H1 (cell line): ENCODE measurements at regions not wholly inside any gene's neighbourhood (a gene's known extent, or its start where the extent isn't known, plus 50 kb on each side); places are given as distances from the start of the nearest gene placed in this dataset.

Source experiments
- ASH2L ChIP-seq: fragments of 200-600, 300-600 bp; sonication (generic); IDR thresholded peaks from one replicate; pipeline ENCODE4 v1.7.1; 2017; ENCODE audit warnings: low read length
- CTBP2 ChIP-seq: IDR thresholded peaks from 2 replicates; pipeline ENCODE4 v1.7.0; 2011; ENCODE audit warnings: borderline replicate concordance, mild to moderate bottlenecking, moderate library complexity, mixed read lengths, low read length; ENCODE audit not compliant: insufficient read depth, insufficient read length
- NANOG ChIP-seq: IDR thresholded peaks from 2 replicates; pipeline ENCODE4 v1.6.1; 2011; ENCODE audit warnings: low read length, low read depth, mild to moderate bottlenecking, inconsistent platforms; ENCODE audit not compliant: insufficient read depth, poor library complexity, severe bottlenecking
- SP4 ChIP-seq: IDR thresholded peaks from 2 replicates; pipeline ENCODE4 v1.6.1; 2012; ENCODE audit warnings: low read length, inconsistent platforms
- TF ChIP-seq, protein P1 (sequence below): fragments of 300-600 bp; sonication (generic); IDR thresholded peaks from 2 replicates; pipeline ENCODE4 v1.7.1; 2012; ENCODE audit warnings: low read length, moderate library complexity, mild to moderate bottlenecking, inconsistent platforms; ENCODE audit not compliant: insufficient replicate concordance

DNA sequence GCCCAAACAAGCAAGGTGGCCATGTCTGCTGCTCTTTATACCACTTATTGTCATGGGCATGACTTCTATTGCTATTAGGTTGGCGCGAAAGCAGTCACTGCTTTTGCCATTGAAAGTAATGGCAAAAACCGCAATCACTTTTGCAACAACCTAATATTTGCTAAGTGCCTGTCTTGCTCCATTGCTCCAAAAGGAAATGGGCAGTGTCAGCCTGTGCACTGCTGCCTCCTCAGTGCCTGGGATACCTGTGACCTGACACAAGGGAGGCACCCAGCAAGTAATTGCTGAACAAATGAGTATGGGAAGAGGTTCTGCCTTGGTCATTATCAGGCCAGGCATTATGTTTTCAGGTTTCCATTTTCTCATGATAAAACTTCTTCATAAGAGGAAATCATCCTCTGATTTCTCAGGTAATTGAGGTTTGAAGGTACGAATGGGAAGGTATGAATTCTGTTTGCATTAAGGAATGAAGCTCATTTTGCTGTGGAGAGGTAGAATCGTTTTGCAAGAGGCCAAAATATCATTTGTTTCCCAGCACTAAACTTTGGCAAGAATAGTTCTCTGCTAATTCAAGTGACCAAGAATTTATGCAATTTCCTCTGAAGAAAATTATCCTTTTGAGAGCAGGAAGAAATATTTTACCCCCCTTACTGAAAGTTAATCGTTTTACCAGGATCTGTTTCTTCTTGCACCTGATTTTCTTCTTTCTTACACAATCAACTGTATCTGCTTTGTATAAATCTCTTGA, 128.4 kb upstream of the SPRY2 start (continued):
- TF ChIP-seq, protein P1, sequence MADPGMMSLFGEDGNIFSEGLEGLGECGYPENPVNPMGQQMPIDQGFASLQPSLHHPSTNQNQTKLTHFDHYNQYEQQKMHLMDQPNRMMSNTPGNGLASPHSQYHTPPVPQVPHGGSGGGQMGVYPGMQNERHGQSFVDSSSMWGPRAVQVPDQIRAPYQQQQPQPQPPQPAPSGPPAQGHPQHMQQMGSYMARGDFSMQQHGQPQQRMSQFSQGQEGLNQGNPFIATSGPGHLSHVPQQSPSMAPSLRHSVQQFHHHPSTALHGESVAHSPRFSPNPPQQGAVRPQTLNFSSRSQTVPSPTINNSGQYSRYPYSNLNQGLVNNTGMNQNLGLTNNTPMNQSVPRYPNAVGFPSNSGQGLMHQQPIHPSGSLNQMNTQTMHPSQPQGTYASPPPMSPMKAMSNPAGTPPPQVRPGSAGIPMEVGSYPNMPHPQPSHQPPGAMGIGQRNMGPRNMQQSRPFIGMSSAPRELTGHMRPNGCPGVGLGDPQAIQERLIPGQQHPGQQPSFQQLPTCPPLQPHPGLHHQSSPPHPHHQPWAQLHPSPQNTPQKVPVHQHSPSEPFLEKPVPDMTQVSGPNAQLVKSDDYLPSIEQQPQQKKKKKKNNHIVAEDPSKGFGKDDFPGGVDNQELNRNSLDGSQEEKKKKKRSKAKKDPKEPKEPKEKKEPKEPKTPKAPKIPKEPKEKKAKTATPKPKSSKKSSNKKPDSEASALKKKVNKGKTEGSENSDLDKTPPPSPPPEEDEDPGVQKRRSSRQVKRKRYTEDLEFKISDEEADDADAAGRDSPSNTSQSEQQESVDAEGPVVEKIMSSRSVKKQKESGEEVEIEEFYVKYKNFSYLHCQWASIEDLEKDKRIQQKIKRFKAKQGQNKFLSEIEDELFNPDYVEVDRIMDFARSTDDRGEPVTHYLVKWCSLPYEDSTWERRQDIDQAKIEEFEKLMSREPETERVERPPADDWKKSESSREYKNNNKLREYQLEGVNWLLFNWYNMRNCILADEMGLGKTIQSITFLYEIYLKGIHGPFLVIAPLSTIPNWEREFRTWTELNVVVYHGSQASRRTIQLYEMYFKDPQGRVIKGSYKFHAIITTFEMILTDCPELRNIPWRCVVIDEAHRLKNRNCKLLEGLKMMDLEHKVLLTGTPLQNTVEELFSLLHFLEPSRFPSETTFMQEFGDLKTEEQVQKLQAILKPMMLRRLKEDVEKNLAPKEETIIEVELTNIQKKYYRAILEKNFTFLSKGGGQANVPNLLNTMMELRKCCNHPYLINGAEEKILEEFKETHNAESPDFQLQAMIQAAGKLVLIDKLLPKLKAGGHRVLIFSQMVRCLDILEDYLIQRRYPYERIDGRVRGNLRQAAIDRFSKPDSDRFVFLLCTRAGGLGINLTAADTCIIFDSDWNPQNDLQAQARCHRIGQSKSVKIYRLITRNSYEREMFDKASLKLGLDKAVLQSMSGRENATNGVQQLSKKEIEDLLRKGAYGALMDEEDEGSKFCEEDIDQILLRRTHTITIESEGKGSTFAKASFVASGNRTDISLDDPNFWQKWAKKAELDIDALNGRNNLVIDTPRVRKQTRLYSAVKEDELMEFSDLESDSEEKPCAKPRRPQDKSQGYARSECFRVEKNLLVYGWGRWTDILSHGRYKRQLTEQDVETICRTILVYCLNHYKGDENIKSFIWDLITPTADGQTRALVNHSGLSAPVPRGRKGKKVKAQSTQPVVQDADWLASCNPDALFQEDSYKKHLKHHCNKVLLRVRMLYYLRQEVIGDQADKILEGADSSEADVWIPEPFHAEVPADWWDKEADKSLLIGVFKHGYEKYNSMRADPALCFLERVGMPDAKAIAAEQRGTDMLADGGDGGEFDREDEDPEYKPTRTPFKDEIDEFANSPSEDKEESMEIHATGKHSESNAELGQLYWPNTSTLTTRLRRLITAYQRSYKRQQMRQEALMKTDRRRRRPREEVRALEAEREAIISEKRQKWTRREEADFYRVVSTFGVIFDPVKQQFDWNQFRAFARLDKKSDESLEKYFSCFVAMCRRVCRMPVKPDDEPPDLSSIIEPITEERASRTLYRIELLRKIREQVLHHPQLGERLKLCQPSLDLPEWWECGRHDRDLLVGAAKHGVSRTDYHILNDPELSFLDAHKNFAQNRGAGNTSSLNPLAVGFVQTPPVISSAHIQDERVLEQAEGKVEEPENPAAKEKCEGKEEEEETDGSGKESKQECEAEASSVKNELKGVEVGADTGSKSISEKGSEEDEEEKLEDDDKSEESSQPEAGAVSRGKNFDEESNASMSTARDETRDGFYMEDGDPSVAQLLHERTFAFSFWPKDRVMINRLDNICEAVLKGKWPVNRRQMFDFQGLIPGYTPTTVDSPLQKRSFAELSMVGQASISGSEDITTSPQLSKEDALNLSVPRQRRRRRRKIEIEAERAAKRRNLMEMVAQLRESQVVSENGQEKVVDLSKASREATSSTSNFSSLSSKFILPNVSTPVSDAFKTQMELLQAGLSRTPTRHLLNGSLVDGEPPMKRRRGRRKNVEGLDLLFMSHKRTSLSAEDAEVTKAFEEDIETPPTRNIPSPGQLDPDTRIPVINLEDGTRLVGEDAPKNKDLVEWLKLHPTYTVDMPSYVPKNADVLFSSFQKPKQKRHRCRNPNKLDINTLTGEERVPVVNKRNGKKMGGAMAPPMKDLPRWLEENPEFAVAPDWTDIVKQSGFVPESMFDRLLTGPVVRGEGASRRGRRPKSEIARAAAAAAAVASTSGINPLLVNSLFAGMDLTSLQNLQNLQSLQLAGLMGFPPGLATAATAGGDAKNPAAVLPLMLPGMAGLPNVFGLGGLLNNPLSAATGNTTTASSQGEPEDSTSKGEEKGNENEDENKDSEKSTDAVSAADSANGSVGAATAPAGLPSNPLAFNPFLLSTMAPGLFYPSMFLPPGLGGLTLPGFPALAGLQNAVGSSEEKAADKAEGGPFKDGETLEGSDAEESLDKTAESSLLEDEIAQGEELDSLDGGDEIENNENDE, result no peak
- no peak for TF ChIP-seq SP4
- TF ChIP-seq NANOG, result no peak
- no peak for TF ChIP-seq CTBP2
- no peak for TF ChIP-seq ASH2L
